ENCODE measurements at regions not wholly inside any gene's neighbourhood (a gene's known extent, or its start where the extent isn't known, plus 50 kb on each side); places are given as distances from the start of the nearest gene placed in this dataset.

DNA sequence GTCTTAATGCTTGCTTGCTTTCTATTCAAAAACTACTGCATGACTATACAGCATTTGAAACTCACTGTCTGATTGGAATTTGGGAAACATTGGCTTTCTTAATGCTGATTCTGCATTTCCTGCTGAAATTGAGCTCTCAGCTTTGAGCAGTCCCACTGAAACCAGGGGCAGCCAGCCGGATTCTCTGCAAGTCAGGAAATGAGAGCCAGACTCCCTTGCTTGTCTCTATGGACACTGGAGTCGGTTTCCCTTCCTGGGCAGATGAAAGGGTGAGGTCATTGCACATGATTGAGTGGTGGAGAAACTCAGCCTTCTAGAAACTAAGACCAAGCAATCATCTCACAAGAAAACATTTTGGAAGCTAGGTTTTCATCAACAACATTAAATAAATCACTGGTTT, 119.7 kb upstream of the SPATA31C2 start:
- TF ChIP-seq EZH2 (IDR thresholded peaks at IDR 0.05; ENCODE audit: low read length, missing control alignments) (no peak), CTCF (conservative IDR thresholded peaks at IDR 0.05 in 1 of 2, IDR thresholded peaks at IDR 0.05 in 1 of 2; ENCODE audit: low read depth in 1 of 2, low read length in 2 of 2) (no peak)

Data from fibroblast of lung (primary cell).